ENCODE measurements at regions not wholly inside any gene's neighbourhood (a gene's known extent, or its start where the extent isn't known, plus 50 kb on each side); places are given as distances from the start of the nearest gene placed in this dataset.

DNA sequence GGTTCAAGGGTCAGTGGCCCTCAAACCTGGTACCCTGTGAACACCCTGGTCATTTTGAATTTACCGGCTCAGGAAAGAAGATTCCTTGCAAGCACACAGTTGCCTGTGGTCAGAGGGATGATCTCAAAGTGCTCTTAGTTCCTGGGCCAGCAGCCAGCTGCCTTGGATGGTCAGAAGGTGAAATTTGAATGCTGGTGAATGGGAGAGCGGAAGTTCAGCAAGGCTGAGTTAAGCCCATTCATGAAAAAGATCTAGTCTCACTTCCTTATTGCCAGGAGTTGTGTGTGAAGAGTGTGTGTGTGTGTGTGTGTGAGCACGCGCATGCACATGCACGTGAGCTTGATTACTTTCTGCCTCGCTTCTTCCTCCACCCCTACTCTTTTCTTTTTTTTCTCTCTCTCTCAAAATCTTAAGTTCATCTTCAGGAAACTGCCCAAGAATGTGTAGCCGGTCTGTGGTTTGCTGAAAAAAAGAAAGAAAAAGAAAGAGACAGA lies 155.5 kb upstream of the CCND2 start:
- POLR2A ChIA-PET = no interaction called here

More for the DNA sequence above, 155.5 kb upstream of the CCND2 start:
- Histone ChIP-seq H2AFZ (ENCODE audit: low read depth) (no peak overlapping the region; the same call in 1 of the 2 replicates), H4K20me1 (ENCODE audit: insufficient read depth) (0 out of 2 replicates have a peak, but pooled peaks cover 4% of the 10 kb centered on the region), H3K9me3 (no peaks in the 10 kb centered on the region), H3K36me3 (replicated peaks in 1 of 2; ENCODE audit: control insufficient read depth in 1 of 2, insufficient read depth in 2 of 2, low read length in 1 of 2) (no peaks in the 10 kb centered on the region), H3K4me3 (ENCODE audit: low read depth in 2 of 2, low read length in 1 of 2) (no peak overlapping the region), H3K9ac (no peak overlapping the region), H3K9me2 (no peaks in the 10 kb centered on the region), H3K4me2 (no peak overlapping the region), H3K4me1 (ENCODE audit: control insufficient read depth in 1 of 2, insufficient read depth in 2 of 2, low read depth in 1 of 2, low read length in 1 of 2) (no peaks in the 10 kb centered on the region), H3K27ac (ENCODE audit: low read depth in 2 of 2, low read length in 1 of 2) (no peak overlapping the region), H3K79me2 (ENCODE audit: insufficient read depth) (no peaks in the 10 kb centered on the region), H3F3A (replicated peaks; ENCODE audit: insufficient read depth) (no peaks in the 10 kb centered on the region), H3K27me3 (ENCODE audit: insufficient read depth) (peaks cover 39% of the 10 kb centered on the region)
- TF ChIP-seq TCF12 (IDR thresholded peaks at IDR 0.05) = no peak
- no peak for TF ChIP-seq POLR2AphosphoS5 (IDR thresholded peaks at IDR 0.05; ENCODE audit: low read depth, low read length)
- TF ChIP-seq, protein P1, sequence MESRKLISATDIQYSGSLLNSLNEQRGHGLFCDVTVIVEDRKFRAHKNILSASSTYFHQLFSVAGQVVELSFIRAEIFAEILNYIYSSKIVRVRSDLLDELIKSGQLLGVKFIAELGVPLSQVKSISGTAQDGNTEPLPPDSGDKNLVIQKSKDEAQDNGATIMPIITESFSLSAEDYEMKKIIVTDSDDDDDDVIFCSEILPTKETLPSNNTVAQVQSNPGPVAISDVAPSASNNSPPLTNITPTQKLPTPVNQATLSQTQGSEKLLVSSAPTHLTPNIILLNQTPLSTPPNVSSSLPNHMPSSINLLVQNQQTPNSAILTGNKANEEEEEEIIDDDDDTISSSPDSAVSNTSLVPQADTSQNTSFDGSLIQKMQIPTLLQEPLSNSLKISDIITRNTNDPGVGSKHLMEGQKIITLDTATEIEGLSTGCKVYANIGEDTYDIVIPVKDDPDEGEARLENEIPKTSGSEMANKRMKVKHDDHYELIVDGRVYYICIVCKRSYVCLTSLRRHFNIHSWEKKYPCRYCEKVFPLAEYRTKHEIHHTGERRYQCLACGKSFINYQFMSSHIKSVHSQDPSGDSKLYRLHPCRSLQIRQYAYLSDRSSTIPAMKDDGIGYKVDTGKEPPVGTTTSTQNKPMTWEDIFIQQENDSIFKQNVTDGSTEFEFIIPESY (IDR thresholded peaks at IDR 0.05; ENCODE audit: borderline replicate concordance, low read depth) = no peak
- TF ChIP-seq RAD21 (IDR thresholded peaks at IDR 0.05; ENCODE audit: low read length) = no peak
- TF ChIP-seq, protein P2, sequence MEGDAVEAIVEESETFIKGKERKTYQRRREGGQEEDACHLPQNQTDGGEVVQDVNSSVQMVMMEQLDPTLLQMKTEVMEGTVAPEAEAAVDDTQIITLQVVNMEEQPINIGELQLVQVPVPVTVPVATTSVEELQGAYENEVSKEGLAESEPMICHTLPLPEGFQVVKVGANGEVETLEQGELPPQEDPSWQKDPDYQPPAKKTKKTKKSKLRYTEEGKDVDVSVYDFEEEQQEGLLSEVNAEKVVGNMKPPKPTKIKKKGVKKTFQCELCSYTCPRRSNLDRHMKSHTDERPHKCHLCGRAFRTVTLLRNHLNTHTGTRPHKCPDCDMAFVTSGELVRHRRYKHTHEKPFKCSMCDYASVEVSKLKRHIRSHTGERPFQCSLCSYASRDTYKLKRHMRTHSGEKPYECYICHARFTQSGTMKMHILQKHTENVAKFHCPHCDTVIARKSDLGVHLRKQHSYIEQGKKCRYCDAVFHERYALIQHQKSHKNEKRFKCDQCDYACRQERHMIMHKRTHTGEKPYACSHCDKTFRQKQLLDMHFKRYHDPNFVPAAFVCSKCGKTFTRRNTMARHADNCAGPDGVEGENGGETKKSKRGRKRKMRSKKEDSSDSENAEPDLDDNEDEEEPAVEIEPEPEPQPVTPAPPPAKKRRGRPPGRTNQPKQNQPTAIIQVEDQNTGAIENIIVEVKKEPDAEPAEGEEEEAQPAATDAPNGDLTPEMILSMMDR (IDR thresholded peaks at IDR 0.05) = no peak
- TF ChIP-seq RCOR1 (IDR thresholded peaks at IDR 0.05; ENCODE audit: low read length) = no peak
- TF ChIP-seq GABPA (IDR thresholded peaks at IDR 0.05; ENCODE audit: low read depth) = no peak
- no peak for TF ChIP-seq JUND (IDR thresholded peaks at IDR 0.05)
- no peak for TF ChIP-seq FOSL2 (IDR thresholded peaks at IDR 0.05; ENCODE audit: borderline replicate concordance, low read depth)
- TF ChIP-seq EP300 (IDR thresholded peaks at IDR 0.05; ENCODE audit: borderline replicate concordance in 1 of 2, low read depth in 1 of 2, low read length in 1 of 2) = no peak
- TF ChIP-seq, protein P3, sequence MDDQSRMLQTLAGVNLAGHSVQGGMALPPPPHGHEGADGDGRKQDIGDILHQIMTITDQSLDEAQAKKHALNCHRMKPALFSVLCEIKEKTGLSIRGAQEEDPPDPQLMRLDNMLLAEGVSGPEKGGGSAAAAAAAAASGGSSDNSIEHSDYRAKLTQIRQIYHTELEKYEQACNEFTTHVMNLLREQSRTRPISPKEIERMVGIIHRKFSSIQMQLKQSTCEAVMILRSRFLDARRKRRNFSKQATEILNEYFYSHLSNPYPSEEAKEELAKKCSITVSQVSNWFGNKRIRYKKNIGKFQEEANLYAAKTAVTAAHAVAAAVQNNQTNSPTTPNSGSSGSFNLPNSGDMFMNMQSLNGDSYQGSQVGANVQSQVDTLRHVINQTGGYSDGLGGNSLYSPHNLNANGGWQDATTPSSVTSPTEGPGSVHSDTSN (IDR thresholded peaks at IDR 0.05) = no peak
- no peak for TF ChIP-seq YY1 (IDR thresholded peaks at IDR 0.05; ENCODE audit: low read depth)
- TF ChIP-seq, protein P4, sequence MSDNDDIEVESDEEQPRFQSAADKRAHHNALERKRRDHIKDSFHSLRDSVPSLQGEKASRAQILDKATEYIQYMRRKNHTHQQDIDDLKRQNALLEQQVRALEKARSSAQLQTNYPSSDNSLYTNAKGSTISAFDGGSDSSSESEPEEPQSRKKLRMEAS (IDR thresholded peaks at IDR 0.05; ENCODE audit: low read depth) = no peak
- no peak for DNase-seq
- CTCF ChIA-PET = interaction anchor here (0.7 kb wide), 1 partner anchor 23 kb away, joined by 3 read pairs; no protein-coding TSS in a partner anchor
- 11% methylated on average over 7 of the region's 7 CpGs for WGBS (ENCODE audit: low lambda C conversion rate)
